HG03565 (cell line): ENCODE measurements at regions not wholly inside any gene's neighbourhood (a gene's known extent, or its start where the extent isn't known, plus 50 kb on each side); places are given as distances from the start of the nearest gene placed in this dataset.
"Not testable (repeated sequence)": the region's sequence is repeated elsewhere in the genome, so short reads cannot be mapped to it uniquely, and the experiment has no call there.

Experiments
- ATAC-seq: cut with Tn5 transposase; IDR thresholded peaks from one replicate; pipeline ENCODE4 v1.9.1; 2021; ENCODE audit warnings: mild to moderate bottlenecking, moderate library complexity; ENCODE audit not compliant: unreplicated experiment

DNA sequence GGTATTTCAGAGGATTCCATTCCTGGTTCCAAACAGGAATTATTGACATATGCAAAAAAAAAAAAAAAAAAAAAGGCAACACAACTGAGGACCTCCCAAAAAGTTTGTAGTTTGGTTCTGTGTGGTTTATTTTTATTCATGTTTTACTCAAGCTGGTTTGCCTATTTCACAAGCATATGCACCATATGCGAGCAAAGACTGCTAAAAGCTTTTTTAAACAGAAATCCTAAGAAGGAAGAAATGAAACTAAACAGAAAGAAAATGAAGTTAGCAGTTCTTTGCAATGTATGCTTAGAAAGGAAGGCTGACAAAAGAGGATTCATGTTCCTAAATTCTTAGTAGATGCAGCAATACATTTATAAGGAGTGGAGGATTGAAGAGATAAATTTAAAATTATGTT is 487.6 kb upstream of the FLRT2 start:
- no peak for ATAC-seq

DNA sequence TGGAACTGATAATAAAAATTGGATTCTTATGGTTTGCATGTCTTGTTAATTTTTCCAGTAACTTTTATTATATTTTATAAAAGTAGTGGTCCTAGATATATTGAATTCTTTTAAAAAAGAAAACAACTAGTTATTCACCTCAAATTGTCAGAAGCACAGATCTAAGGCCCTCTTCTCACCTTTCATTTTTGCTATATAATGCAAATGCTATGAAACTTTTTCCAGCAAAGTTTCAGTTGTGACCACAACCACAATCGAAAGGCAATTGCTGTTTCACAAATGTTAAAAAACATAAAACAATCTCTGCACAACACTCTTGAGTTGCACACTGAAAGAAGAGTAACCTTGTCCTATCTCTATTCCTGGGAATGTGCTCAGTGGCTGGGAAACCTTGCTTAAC is 479.8 kb upstream of the FLRT2 start:
- no peak for ATAC-seq

DNA sequence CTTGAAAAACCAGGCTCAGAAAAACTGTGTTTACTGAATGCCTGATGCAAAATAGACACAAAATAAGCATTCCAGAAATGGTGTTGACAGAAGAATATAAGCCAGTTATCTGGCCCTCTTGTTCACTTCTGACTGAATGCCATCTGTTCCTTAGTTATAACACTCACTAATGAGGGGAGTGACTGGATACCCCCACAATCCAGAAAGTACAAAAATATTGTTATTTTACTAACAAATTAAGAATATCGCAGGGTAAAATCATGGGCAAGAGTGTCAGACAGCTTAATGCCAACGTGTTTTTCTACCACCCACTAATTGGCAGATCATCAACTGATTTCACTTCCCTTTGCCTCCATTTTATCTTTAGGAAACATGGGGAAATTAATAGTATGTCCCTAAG is 477.3 kb upstream of the FLRT2 start:
- ATAC-seq = no peak

DNA sequence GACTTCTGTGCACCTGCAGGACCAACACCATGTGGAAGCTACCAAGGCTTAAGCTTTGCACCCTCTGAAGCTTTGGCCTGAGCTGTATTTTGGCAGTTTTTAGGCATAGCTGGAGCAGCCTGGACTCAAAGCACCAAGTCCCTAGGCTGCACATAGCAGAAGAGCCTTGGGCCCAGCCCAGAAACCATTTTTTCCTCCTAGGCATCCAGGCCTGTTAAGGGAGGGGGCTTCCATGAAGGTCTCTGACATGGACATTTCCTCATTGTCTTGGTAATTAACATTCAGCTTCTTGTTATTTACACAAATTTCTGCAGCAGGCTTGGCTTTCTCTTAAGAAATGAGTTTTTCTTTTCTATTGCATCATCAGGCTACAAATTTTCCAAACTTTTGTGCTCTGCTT is 475.8 kb upstream of the FLRT2 start:
- no peak for ATAC-seq

DNA sequence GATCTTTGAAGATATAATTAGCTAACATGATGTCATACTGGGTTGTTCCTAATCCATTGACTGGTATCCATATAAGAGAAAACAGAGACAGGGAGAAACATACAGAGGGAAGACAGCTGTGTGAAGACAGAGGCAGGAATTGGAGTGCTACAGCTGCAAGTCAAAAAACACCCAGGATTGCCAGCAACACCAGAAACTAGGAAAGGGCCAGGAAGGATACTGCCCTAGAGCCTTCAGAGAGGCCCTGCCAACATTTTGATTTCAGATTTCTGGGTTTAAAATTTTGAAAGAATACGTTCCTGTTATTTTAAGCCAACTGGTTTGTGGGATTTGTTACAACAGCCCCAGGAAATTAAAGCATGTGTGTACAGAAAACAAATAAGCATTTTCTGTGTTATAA is 473.7 kb upstream of the FLRT2 start:
- ATAC-seq = no peak

DNA sequence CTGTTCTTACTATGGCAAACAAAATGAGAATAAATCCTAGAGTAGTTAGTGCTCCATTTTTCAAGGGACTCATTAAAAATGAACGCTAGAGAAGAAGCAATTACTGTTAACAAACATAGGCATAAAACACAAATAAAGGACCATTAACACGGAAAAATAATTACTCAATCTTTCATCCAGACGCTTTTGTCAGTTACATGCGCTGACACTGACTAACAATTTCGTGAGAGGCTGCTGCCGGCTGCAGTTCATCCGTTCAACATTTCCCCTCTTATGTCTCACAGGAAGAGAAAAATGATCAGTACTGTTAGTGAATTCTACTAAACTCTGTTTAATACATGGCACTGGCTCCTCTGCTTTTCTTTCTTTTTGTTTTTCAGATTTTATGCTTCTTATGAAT is 472.7 kb upstream of the FLRT2 start:
- no peak for ATAC-seq

DNA sequence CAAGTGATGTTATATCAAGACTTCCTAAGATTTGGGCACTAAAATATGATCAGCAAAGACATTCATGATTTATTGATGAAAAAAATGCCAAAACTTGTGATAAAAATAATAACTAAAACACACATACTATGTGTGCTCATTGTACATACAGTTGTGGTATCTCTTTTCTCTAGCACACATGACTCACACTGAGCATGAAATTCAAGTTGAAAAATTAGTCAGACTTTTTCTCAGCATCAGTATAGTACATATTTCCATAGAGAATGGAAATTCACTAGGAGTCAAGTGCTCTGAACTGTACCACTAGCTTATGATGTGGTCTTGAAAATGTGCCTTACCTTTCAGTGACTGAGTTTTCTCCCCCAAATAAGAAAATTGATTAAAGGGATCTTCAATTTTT is 471.8 kb upstream of the FLRT2 start:
- no peak for ATAC-seq

DNA sequence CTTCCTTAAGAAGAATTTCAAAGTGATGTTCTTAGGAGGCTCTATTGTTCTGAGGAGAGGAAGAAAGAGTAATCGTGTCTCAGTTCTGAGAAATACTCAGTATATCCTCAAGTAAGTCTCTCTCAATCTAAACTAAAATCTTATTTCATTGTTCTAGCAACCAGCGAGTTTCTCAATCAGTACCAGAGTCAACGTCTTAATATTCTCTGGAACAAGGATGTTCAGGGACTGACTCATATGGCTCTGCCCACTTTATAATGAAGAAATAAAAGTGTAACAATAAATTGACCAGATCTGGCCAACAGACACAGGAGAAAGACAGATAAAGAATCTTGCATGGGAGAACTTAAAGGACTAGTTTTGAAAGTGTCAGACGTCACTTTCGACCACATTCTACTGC is 469.8 kb upstream of the FLRT2 start:
- ATAC-seq = no peak

DNA sequence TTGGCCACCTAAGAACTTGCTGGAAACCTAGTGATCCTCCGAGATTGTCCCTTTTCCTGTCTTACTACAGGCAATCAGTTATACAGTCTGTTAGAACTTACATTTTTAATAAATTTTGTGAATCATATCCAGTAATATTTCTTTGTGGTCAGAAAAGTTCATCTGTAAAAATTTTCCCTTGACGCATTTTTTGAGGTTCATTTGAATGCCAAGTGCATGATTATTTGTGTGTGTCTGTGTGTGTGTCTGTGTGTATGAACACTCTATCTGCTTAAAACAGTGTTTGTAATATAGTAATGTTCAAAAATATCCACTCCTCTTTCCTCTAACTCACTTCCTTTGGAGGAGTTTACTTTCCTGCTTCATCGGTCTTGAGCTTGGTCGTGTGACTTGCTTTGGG is 468.7 kb upstream of the FLRT2 start:
- no peak for ATAC-seq

DNA sequence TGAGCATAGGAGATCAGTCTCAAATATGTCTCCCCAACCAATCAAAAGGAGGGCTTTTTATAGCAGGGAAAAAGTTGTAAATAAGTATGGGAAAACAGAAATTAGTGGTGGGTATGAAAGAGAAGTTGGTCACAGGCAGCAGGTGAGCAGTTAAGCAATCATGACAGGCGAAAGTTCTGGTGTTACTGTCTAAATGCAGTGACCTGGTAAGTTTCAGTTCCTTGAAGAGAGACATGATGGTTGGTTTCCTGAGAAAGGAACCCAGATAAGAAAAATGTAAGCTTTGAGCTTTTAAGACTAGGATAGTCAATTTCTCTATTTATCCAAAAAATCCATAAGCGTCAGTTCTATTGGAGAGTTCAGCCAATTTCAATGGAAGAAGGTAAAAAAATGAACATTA is 466.2 kb upstream of the FLRT2 start:
- no peak for ATAC-seq

DNA sequence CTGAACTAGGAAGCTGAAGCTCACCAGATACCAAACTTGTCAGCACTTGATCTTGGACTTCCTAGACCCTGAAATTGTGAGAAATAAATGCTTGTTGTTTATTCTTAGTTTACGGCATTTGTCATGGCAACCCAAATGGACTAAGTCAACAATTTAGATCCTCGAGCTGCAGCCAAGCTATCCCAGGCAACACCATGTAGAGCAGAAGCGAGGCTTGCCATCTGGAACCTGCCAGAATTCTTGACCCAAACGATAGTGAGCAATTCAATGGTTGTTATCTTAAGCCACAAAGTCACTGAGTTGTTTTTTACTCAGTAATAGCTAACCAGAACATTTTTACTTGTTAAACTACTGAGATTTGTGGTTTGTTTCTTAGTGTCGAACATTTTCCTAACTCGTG is 458.5 kb upstream of the FLRT2 start:
- ATAC-seq = no peak

DNA sequence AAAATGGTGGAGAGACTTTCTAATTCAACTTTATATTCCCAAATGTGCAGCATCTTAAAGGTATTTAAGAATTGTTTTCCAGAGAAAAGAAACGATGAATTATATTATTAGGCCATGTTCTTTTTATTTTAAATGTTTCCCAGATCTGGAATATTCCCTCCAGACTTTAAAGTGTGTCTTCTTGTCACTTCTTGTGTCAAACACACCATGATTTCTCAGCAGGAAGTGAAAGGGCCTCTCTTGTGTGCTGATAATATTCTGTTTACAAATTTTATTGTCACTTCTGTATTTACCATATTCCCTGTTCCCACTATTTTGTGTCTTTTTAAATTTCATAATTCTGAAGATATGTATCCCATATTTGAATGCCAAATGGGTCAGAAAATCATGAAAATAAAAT is 455.0 kb upstream of the FLRT2 start:
- ATAC-seq = no peak

DNA sequence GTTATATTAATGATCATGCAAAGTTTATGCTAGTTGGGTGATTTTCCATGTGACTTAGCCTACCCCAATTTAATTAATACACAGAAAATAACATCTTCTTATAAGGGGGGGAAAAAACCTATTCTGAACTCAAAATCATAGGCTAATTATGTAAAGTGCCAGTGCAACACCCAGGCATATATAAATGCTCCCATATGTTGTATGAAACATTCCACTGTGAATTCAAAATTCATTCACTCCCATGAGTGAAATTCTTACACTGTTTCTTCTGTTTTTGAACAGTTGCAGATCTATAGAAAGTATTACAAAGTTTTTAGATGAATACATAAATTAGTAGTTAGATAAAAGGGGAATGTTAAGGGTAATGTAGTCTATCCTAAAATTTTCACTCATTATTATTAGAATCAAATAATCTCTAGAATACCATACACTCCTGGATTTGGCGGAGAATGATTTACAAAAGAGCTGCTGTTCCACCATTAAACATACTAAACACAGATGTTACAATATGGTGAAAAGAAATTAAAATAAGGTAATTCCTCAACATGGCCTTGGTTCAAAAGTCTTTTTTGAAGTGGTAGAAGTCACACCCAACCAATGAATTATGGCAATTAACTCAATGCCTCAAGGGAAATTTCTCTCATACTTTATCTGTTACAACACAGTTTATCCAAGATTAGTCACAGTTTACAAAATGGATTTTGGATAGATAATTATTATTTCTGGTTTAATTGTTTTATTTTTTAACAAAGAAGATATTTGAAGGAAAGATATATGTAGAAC is 454.1 kb upstream of the FLRT2 start:
- no peak for ATAC-seq

DNA sequence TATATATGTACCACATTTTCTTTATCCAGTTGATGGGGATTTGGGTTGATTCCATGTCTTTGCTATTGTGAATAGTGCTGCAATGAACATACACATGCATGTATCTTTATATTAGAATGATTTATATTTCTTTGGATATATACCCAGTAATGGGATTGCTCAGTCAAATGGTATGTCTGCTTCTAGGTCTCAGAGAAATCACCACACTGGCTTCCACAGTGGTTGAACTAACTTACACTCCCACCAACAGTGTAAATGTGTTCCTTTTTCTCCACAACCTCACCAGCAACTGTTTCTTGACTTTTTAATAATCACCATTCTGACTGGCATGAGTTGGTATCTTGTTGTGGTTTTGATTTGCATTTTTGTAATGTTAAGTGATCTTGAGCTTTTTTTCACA is 452.2 kb upstream of the FLRT2 start:
- not testable (repeated sequence) for ATAC-seq

DNA sequence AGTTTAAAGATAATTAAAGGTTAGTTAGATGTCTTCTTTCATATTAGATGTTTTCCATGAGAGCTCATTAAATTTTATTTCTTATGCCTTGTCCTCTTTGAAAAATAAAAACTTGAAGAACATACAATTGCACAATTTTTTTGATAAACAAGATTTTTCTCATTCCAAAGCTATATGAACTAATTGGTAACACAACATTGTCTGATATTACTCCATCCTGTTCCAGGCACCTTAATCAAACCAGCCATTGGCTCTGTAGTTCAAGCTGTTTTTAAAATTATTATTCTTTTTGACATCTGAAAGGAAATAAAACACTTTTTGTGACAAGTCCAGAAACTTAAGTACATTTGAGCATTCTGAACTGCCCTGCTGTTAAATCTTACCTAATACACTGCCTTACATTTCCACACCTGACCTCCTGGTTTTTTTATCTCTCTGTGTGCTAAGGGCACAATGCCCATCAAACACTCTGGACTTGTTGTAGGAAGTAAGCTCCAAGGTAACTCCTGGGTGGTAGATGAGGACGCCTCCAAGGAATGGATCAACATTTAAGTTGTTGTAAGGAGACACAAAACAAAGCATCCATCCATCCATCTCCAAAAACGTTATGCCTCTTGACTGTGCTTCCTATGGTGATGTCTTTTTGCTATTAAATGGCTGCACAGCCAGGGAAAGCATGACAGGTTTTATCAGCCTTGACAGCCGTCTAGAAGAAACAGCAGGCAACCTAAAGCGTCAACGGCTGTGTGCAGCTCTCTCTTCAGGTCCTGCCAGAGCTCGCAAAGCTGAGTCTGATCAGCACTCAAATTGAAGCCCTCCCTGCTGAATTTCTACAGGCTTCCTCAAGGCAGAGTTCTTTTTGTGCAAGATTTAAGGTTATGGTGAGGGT is 449.9 kb upstream of the FLRT2 start:
- ATAC-seq = no peak

DNA sequence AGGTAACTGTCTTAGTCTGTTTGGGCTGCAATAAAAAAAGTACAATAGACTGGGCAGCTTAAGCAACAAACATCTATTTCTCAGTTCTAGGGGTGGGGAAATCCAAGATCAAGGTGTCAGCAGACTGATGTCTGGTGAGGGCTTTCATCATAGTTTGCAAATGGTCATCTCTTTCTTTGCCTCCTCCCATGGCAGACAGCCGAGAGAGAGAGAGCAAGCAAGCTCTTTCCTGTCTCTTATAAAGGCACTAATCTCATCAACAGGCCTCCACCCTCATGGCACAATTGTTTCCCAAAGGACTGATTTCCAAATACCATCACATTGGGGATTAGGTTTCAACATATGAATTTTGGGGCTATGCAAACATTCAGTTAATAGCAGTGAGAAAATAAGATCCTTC is 445.6 kb upstream of the FLRT2 start:
- no peak for ATAC-seq

DNA sequence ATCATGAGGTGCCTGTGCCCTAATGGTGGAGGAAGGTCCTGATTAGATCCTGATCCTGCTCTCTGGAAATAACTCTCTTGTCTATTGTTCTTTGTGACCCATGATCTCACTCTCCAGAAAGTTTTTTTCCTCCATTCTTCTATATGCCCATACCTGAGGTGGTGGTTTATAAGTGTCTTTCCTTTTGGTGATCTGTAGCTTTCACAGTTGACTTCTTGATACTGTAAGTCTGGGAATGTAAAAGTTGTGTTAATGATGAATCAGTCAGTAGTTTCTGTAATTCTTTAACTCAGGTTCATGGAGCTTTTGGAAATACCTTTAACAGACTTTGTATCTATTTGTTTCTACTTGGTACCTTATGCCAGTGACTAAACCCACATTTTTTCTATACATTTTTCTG is 444.0 kb upstream of the FLRT2 start:
- no peak for ATAC-seq

DNA sequence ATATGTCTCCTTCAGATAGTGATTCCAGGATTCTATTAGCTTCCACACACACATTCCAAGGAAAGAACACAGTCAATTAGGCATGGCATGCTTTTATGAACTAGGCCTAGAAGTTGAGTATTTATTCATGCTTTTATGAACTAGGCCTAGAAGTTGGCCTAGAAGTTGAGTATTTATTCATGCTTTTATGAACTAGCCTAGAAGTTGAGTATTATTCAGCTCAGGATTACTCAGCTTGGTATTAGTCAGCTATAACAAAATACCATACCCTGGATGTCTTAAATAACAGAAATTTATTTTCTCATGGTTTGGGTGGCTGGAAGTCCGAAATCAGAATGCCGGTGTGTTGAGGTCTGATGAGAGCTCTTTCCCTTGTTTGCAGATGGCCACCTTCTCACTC is 442.7 kb upstream of the FLRT2 start:
- no peak for ATAC-seq

DNA sequence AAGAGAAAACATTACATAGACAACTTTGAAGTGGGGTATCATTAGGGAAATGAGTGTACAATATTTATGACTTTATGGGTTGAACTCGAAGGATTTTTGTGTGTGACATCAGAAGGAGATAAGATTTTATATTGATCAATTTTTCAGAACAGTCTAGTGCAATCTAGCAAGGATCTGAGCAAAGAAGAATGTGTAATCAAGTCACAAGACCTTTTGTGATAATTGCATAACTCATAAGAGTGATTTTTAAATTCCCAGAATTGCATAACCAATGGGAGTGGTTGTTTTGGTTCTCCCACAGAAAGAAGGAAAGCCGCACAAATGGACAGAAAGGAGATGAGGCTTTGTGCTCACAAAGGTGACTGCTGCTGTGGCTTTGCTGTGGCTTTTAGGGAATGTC is 441.8 kb upstream of the FLRT2 start:
- ATAC-seq = no peak

DNA sequence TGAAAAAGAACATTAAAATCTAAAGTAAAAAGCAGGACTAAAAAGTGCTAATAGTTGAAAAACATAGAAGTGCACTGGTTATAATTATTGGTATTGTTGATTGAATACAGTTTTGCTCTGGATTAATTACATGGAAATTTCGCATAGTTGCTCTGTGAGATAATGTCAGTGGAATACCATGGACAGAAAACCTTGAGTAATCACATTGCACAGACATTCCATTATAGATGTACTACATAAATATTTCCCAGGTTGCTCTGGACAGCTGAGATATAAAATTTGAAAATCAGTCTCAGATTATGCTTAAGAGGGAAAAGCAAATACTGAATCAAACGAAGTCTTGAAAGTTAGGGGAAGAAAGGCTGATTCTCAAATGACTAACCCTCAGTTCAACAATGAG is 439.3 kb upstream of the FLRT2 start:
- ATAC-seq = no peak

DNA sequence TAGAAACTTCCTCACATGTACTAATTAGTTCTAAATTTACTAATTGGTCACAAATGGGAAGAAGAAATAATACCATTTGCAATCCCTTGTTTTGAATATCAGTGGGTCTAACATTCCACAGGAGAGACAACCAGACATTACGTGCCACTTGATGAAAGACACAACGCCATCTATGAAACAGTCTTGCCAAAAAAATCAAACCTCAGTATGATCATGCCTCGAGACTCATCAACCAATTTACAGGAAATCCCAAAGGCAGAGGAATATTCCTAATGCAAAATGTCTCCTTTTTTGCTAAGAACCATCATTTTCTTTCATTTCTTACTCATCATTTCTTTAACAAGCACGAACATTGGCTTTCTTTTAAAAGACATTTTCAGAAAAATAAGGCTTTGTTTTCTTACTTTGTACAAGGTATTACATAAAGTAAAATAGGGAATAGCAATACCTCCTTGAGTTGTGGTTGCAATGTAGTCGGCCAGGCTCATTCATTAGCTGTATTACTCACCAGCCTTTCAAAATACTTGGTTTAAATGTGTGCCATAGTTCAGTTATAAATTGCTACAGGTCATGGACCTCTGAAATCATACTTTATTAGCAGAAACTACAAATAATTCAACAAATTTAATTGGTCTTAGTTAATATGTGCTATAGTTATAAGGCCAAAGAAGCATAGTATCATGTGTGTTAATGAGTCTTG is 436.2 kb upstream of the FLRT2 start:
- ATAC-seq = no peak

DNA sequence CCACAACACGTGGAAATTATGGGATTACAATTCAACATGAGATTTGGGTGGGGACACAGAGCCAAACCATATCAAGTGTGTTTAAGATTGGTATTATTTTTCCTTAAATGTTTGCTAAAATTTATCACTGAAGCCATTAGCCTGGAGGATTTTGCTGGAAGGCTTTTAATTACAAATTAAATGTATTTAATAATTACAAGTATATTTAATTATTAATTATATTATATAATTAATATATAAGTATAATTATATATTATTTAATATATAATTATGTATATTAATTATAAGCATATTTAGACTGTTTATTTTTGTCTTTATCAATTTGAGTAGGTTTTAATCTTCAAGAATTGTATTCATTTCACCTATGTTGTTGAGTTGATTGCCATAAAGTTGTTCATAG is 427.4 kb upstream of the FLRT2 start:
- ATAC-seq = no peak
